ENCODE measurements at regions not wholly inside any gene's neighbourhood (a gene's known extent, or its start where the extent isn't known, plus 50 kb on each side); places are given as distances from the start of the nearest gene placed in this dataset.

DNA sequence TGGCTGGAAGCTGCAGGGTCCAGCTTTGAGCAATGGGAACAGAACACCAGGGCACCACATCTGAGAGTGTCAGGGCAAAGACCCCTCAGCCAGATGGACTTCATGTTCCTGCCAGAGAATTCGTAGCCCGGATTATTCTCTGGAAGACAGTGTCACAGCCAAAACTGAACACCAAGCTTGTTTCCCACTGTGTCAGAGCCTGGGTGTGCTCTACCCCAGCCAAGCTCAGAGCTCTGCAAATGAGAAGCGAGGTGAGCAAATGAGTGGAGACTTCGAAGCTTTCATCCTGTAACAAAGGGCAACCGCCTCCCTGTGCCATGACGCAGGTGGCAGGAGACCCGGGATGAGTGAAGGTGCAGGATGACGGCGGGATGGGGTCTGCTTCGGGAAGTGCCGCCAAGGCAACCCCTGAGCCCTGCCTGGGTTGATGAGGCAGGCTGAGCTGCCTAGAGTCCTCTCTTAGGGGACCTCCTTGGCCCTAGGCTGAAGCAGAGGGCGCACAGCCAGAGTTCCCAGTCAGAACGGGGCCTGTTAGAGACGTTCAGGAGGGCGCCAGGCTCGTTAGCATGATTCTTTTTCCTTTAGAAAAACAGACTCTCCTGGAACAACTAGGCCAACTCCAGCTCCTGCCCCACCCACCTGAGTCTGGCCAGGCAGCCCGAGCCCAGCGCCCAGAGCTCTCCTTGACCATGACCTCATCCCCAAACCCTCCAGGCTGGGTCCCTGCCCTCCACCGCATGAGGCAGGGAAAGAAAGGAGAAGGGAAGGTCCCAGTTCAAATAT lies 187.7 kb downstream of the SOD2 start:
- TF ChIP-seq, protein P1, sequence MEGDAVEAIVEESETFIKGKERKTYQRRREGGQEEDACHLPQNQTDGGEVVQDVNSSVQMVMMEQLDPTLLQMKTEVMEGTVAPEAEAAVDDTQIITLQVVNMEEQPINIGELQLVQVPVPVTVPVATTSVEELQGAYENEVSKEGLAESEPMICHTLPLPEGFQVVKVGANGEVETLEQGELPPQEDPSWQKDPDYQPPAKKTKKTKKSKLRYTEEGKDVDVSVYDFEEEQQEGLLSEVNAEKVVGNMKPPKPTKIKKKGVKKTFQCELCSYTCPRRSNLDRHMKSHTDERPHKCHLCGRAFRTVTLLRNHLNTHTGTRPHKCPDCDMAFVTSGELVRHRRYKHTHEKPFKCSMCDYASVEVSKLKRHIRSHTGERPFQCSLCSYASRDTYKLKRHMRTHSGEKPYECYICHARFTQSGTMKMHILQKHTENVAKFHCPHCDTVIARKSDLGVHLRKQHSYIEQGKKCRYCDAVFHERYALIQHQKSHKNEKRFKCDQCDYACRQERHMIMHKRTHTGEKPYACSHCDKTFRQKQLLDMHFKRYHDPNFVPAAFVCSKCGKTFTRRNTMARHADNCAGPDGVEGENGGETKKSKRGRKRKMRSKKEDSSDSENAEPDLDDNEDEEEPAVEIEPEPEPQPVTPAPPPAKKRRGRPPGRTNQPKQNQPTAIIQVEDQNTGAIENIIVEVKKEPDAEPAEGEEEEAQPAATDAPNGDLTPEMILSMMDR (IDR thresholded peaks at IDR 0.05; ENCODE audit: low read length) = no peak
- TF ChIP-seq EZH2 (IDR thresholded peaks at IDR 0.05; ENCODE audit: borderline replicate concordance, low read length) = no peak
